Loucy (cell line): ENCODE measurements at regions not wholly inside any gene's neighbourhood (a gene's known extent, or its start where the extent isn't known, plus 50 kb on each side); places are given as distances from the start of the nearest gene placed in this dataset.

Experiments
- CTCF ChIP-seq: fragments of 200-600 bp; sonication (generic); conservative IDR thresholded peaks from 2 replicates; pipeline ENCODE4 v1.5.1; 2014; ENCODE audit warnings: mild to moderate bottlenecking, antibody characterized with exemption, low read length
- EZH2phosphoT487 ChIP-seq: fragments of 200-600 bp; IDR thresholded peaks from 2 replicates; pipeline ENCODE4 v1.6.1; 2018; ENCODE audit warnings: antibody characterized with exemption, mild to moderate bottlenecking, moderate library complexity, borderline replicate concordance

DNA sequence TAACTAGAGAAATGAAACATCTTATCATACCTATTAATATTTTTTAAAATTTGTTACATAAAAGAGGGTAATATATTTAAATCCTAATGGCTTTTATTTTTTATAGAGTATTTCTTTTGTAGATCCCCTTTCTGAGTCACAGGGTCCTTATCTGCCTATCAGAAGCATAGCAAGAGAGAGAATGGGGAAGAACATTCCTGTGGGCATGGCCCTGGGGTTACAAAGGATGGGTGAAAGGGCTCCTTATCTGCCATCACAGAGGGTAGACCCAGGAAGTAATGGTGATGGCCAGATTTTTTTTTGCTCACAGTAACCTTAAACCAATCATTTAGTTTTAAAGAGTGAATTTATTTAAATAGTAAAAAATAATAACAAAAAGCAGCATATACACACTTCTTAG is 582.1 kb upstream of the HTR1E start:
- TF ChIP-seq CTCF: no peak
- no peak for TF ChIP-seq EZH2phosphoT487
